ENCODE measurements at regions not wholly inside any gene's neighbourhood (a gene's known extent, or its start where the extent isn't known, plus 50 kb on each side); places are given as distances from the start of the nearest gene placed in this dataset.

- no peak for TF ChIP-seq CTCF (IDR thresholded peaks at IDR 0.05; ENCODE audit: low read depth, low read length, missing control alignments)
- no peak overlapping the region for H3K4me3 ChIP-seq (replicated peaks; ENCODE audit: low read depth, low read length)
- no peak for DNase-seq (ENCODE audit: extremely low read depth, low read depth)
Measured at GRCh38 chr11:25990406-25990805, 341.5 kb upstream of the ANO3 start.

- no peak for DNase-seq (ENCODE audit: extremely low read depth, low read depth)
- H3K4me3 ChIP-seq (replicated peaks; ENCODE audit: low read depth, low read length): no peak overlapping the region
- no peak for TF ChIP-seq CTCF (IDR thresholded peaks at IDR 0.05; ENCODE audit: low read depth, low read length, missing control alignments)
Measured at GRCh38 chr11:25991476-25991875, 340.5 kb upstream of the ANO3 start.

GRCh38 chr11:25992294-25992693 lies 339.6 kb upstream of the ANO3 start:
- no peak for DNase-seq (ENCODE audit: extremely low read depth, low read depth)
- no peak for TF ChIP-seq CTCF (IDR thresholded peaks at IDR 0.05; ENCODE audit: low read depth, low read length, missing control alignments)
- H3K4me3 ChIP-seq (replicated peaks; ENCODE audit: low read depth, low read length): no peak overlapping the region

GRCh38 chr11:25993016-25993415 lies 338.9 kb upstream of the ANO3 start:
- no peak for DNase-seq (ENCODE audit: extremely low read depth, low read depth)
- TF ChIP-seq CTCF (IDR thresholded peaks at IDR 0.05; ENCODE audit: low read depth, low read length, missing control alignments): no peak
- no peak overlapping the region for H3K4me3 ChIP-seq (replicated peaks; ENCODE audit: low read depth, low read length)

- no peak for TF ChIP-seq CTCF (IDR thresholded peaks at IDR 0.05; ENCODE audit: low read depth, low read length, missing control alignments)
- no peak for DNase-seq (ENCODE audit: extremely low read depth, low read depth)
- no peak overlapping the region for H3K4me3 ChIP-seq (replicated peaks; ENCODE audit: low read depth, low read length)
Measured at GRCh38 chr11:26011474-26011873, 320.5 kb upstream of the ANO3 start.

- TF ChIP-seq CTCF (IDR thresholded peaks at IDR 0.05; ENCODE audit: low read depth, low read length, missing control alignments): no peak
- no peak for DNase-seq (ENCODE audit: extremely low read depth, low read depth)
- H3K4me3 ChIP-seq (replicated peaks; ENCODE audit: low read depth, low read length): no peak overlapping the region
Measured at GRCh38 chr11:26014456-26015115, 317.3 kb upstream of the ANO3 start.

- TF ChIP-seq CTCF (IDR thresholded peaks at IDR 0.05; ENCODE audit: low read depth, low read length, missing control alignments): no peak
- DNase-seq (ENCODE audit: extremely low read depth, low read depth): no peak
- no peak overlapping the region for H3K4me3 ChIP-seq (replicated peaks; ENCODE audit: low read depth, low read length)
Measured at GRCh38 chr11:26017322-26017860, 314.5 kb upstream of the ANO3 start.

All from HFF-Myc (cell line).